OCI-LY1 (cell line): ENCODE measurements at regions not wholly inside any gene's neighbourhood (a gene's known extent, or its start where the extent isn't known, plus 50 kb on each side); places are given as distances from the start of the nearest gene placed in this dataset.

ENCODE experiments used
- EZH2 ChIP-seq: fragments of 200-600 bp; sonication (generic), shearing (Covaris generic); IDR thresholded peaks from 2 replicates; pipeline ENCODE4 v1.8.0; 2017; ENCODE audit warnings: borderline replicate concordance, mixed run types, mild to moderate bottlenecking, antibody characterized with exemption, low read length, moderate library complexity, mixed read lengths
- TF ChIP-seq, protein P1 (sequence below): fragments of 200-600 bp; sonication (generic), shearing (Covaris generic); IDR thresholded peaks from 2 replicates; pipeline ENCODE4 v1.5.1; 2017; ENCODE audit warnings: mild to moderate bottlenecking, antibody characterized with exemption, low read length, moderate library complexity, mixed read lengths

DNA sequence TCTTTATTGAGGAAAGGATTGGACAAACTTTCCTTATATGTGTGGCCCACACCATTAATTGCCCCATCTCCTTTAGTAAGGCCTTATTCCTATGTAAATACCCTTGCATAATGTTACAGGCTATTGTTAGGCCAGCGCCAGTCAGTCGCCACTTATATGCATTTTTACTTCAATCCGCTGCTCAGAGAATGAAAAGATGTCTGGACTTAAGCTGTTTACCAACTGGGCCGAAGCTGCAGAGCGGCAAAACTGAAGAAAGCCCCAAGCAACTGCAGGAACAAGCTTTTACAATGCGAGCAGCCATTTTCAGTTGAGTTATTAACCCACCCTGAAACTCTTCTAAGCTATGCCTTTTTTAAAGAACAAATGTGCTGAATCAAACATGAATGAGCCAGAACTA lies 92.1 kb upstream of the OTX2 start:
- TF ChIP-seq, protein P1, sequence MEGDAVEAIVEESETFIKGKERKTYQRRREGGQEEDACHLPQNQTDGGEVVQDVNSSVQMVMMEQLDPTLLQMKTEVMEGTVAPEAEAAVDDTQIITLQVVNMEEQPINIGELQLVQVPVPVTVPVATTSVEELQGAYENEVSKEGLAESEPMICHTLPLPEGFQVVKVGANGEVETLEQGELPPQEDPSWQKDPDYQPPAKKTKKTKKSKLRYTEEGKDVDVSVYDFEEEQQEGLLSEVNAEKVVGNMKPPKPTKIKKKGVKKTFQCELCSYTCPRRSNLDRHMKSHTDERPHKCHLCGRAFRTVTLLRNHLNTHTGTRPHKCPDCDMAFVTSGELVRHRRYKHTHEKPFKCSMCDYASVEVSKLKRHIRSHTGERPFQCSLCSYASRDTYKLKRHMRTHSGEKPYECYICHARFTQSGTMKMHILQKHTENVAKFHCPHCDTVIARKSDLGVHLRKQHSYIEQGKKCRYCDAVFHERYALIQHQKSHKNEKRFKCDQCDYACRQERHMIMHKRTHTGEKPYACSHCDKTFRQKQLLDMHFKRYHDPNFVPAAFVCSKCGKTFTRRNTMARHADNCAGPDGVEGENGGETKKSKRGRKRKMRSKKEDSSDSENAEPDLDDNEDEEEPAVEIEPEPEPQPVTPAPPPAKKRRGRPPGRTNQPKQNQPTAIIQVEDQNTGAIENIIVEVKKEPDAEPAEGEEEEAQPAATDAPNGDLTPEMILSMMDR, result no peak
- TF ChIP-seq EZH2, result no peak
